ENCODE measurements at regions not wholly inside any gene's neighbourhood (a gene's known extent, or its start where the extent isn't known, plus 50 kb on each side); places are given as distances from the start of the nearest gene placed in this dataset.

DNA sequence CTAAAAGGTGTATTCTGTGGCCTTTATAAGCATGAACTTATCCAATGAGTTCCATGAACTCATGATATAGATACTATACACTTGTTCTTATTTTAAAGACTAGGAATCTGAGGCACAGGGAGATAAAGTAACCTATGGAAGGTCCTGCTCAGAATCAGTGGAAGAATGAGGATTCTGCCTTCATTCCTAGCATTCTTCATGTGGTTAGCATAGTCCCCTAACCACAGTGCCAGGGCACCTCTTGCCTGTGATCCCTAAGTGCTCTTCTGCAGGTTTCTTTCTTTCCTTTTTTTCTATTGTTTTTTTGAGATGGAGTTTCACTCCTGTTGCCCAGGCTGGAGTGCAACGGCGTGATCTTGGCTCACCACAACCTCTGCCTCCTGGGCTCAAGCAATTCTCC lies 174.1 kb downstream of the C9orf152 start:
- peaks cover 13% of the 10 kb centered on the region for H3K4me1 Mint-ChIP-seq (ENCODE audit: low read depth)
- ChIA-PET POLR2A (no interaction called here), CTCF (no interaction called here)
- no peak for ATAC-seq
- no peaks in the 10 kb centered on the region for H3K36me3 Mint-ChIP-seq (ENCODE audit: low read depth)
- H3K9me3 Mint-ChIP-seq: no peaks in the 10 kb centered on the region
- H3K27me3 Mint-ChIP-seq: no peaks in the 10 kb centered on the region
- intact Hi-C loops (cut with micrococcal nuclease): no loop called here
- TF ChIP-seq, protein P1, sequence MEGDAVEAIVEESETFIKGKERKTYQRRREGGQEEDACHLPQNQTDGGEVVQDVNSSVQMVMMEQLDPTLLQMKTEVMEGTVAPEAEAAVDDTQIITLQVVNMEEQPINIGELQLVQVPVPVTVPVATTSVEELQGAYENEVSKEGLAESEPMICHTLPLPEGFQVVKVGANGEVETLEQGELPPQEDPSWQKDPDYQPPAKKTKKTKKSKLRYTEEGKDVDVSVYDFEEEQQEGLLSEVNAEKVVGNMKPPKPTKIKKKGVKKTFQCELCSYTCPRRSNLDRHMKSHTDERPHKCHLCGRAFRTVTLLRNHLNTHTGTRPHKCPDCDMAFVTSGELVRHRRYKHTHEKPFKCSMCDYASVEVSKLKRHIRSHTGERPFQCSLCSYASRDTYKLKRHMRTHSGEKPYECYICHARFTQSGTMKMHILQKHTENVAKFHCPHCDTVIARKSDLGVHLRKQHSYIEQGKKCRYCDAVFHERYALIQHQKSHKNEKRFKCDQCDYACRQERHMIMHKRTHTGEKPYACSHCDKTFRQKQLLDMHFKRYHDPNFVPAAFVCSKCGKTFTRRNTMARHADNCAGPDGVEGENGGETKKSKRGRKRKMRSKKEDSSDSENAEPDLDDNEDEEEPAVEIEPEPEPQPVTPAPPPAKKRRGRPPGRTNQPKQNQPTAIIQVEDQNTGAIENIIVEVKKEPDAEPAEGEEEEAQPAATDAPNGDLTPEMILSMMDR (IDR thresholded peaks at IDR 0.05): no peak
- no peak overlapping the region for H3K27ac Mint-ChIP-seq
- H3K4me3 Mint-ChIP-seq: no peak overlapping the region
- no peak for DNase-seq

DNA sequence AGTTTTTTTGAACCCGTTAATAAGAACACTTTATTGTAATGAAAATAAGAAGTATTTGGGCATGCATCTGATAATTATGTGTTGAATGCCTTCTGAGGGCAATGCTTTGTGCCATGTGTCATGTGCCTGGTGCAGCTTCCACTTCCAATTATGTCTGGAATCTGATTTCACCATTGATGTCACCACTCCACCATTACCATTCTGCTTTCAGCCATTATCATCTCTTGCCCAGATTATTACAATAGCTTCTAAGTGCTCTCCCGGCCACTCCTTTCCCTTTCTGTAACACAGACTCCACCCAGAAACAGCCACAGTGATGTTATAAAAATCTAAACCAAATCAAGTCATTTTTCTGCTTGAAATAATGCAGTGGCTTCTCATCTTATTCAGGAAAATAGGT lies 171.7 kb downstream of the C9orf152 start:
- Mint-ChIP-seq H3K4me1 (ENCODE audit: low read depth) (no peaks in the 10 kb centered on the region), H3K36me3 (ENCODE audit: low read depth) (no peaks in the 10 kb centered on the region), H3K9me3 (no peaks in the 10 kb centered on the region), H3K27ac (no peak overlapping the region), H3K4me3 (no peak overlapping the region), H3K27me3 (no peaks in the 10 kb centered on the region)
- TF ChIP-seq, protein P1 (IDR thresholded peaks at IDR 0.05): no peak
- no peak for ATAC-seq
- DNase-seq: no peak
- intact Hi-C loops (cut with micrococcal nuclease): no loop called here
- CTCF ChIA-PET: no interaction called here
- POLR2A ChIA-PET: no interaction called here

DNA sequence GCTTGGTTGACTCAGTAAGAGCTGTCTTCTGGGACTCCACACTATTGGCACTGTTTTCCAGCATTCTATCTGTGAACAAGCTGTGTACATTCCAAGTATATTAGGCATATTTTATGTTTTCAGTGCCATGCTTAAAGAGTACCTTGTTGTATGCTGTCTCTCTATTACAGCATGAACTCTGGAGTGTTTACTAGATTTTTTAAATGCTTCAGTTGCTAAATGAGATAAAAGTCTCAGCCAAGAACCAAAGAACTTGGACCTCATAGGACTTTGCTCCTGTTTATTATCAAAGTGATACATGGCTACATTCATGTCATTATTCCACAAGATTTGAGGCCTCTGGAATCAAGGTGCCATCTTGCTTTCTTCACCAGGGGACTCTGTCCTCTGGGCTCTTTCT lies 167.2 kb downstream of the C9orf152 start:
- peaks cover 2% of the 10 kb centered on the region for H3K9me3 Mint-ChIP-seq
- TF ChIP-seq, protein P1 (IDR thresholded peaks at IDR 0.05): no peak
- H3K4me3 Mint-ChIP-seq: no peak overlapping the region
- ATAC-seq (no peak), DNase-seq (no peak)
- ChIA-PET POLR2A (no interaction called here), CTCF (no interaction called here)
- intact Hi-C loops (cut with micrococcal nuclease): no loop called here
- H3K4me1 Mint-ChIP-seq (ENCODE audit: low read depth): no peaks in the 10 kb centered on the region
- H3K27ac Mint-ChIP-seq: no peak overlapping the region
- H3K27me3 Mint-ChIP-seq: no peaks in the 10 kb centered on the region
- H3K36me3 Mint-ChIP-seq (ENCODE audit: low read depth): no peaks in the 10 kb centered on the region

DNA sequence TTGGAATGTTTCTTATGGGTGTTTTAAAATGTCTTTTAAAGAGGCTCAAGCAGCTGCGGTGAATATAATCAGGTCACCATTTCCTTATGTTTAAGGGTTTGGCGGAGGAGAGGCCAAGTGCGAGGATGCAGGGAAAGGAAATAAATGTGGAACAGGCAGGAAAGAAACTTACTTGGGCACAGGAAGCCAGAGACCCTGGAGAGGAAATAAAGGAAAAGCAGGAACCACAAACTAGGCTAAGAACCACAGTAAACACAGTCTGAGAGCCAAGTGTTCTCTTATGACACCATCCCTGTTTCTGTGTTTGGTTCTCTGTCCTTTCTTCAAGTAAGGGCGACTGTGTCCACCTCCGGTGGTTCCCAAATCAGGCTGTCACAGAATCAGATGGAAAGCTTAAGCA lies 166.5 kb downstream of the C9orf152 start:
- TF ChIP-seq, protein P1 (IDR thresholded peaks at IDR 0.05): no peak
- Mint-ChIP-seq H3K36me3 (ENCODE audit: low read depth) (no peaks in the 10 kb centered on the region), H3K9me3 (peaks cover 2% of the 10 kb centered on the region), H3K27ac (no peak overlapping the region), H3K27me3 (no peaks in the 10 kb centered on the region), H3K4me3 (no peak overlapping the region), H3K4me1 (ENCODE audit: low read depth) (no peaks in the 10 kb centered on the region)
- no peak for DNase-seq
- ChIA-PET POLR2A (no interaction called here), CTCF (no interaction called here)
- intact Hi-C loops (cut with micrococcal nuclease): no loop called here
- ATAC-seq: no peak

DNA sequence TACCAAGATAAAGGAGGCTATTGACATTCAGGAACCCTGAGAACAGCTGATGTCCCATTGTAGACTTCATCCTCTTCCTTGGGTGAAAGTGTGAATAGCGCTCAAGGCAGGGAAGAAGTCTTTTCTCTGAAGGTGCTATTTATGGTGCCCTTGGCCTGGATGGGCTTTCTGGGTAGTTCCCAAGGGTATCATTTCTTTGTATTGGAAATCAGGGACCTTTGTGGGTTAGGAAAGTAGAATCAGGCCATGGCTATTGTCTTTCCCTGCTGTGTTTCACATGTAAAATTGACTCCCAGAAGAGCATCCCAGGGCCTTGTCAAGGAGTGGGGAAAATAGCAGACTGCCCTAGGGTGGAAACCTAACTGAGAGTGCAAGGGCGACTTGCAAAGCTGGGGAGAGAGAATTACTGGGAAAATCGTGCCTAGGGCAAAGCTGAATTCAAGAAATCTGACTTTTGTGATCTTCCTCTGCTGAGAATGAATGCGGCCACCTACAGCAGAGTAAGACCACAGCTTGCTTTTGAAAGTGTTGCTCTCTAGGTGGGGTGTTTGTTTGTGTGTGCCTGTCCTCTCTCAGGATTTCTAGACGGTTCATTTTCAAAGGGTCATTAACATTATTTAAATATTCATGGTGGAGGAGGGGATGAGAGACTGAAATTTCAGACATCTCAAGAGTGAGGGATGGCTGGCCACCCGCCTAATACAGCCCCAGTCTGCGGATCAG lies 160.6 kb downstream of the C9orf152 start:
- TF ChIP-seq, protein P1 (IDR thresholded peaks at IDR 0.05): no peak
- intact Hi-C loops (cut with micrococcal nuclease): no loop called here
- DNase-seq (no peak), ATAC-seq (no peak)
- POLR2A ChIA-PET: no interaction called here
- Mint-ChIP-seq H3K4me3 (peak overlapping the region; percentile 76), H3K9me3 (peaks cover 2% of the 10 kb centered on the region), H3K36me3 (ENCODE audit: low read depth) (no peaks in the 10 kb centered on the region), H3K27ac (peak overlapping the region; percentile 39), H3K27me3 (peaks cover 32% of the 10 kb centered on the region), H3K4me1 (ENCODE audit: low read depth) (peaks cover 26% of the 10 kb centered on the region)
- CTCF ChIA-PET: interaction anchor here (1.2 kb wide), 1 partner anchor 97 kb away, joined by 3 read pairs; no protein-coding TSS in a partner anchor

All from activated CD8-positive, alpha-beta T cell treated with anti-CD3 and anti-CD28 coated beads for 36 hours (primary cell).